GM10266 (cell line): ENCODE measurements at regions not wholly inside any gene's neighbourhood (a gene's known extent, or its start where the extent isn't known, plus 50 kb on each side); places are given as distances from the start of the nearest gene placed in this dataset.
"Not testable (repeated sequence)": the region's sequence is repeated elsewhere in the genome, so short reads cannot be mapped to it uniquely, and the experiment has no call there.

Source experiments
- DNase-seq: peaks from one replicate; pipeline ENCODE4 v3.0.0; 2012; ENCODE audit errors: extremely low spot score
- TF ChIP-seq, protein P1 (sequence below): IDR thresholded peaks from 2 replicates; pipeline ENCODE4 v1.5.1; 2012; ENCODE audit warnings: mild to moderate bottlenecking, low read depth; ENCODE audit not compliant: control insufficient read depth, insufficient read depth; ENCODE audit errors: missing control alignments

GRCh38 chr11:91066456-91067047 lies 843.7 kb upstream of the CHORDC1 start:
- DNase-seq: no peak
- TF ChIP-seq, protein P1, sequence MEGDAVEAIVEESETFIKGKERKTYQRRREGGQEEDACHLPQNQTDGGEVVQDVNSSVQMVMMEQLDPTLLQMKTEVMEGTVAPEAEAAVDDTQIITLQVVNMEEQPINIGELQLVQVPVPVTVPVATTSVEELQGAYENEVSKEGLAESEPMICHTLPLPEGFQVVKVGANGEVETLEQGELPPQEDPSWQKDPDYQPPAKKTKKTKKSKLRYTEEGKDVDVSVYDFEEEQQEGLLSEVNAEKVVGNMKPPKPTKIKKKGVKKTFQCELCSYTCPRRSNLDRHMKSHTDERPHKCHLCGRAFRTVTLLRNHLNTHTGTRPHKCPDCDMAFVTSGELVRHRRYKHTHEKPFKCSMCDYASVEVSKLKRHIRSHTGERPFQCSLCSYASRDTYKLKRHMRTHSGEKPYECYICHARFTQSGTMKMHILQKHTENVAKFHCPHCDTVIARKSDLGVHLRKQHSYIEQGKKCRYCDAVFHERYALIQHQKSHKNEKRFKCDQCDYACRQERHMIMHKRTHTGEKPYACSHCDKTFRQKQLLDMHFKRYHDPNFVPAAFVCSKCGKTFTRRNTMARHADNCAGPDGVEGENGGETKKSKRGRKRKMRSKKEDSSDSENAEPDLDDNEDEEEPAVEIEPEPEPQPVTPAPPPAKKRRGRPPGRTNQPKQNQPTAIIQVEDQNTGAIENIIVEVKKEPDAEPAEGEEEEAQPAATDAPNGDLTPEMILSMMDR: no peak

DNA sequence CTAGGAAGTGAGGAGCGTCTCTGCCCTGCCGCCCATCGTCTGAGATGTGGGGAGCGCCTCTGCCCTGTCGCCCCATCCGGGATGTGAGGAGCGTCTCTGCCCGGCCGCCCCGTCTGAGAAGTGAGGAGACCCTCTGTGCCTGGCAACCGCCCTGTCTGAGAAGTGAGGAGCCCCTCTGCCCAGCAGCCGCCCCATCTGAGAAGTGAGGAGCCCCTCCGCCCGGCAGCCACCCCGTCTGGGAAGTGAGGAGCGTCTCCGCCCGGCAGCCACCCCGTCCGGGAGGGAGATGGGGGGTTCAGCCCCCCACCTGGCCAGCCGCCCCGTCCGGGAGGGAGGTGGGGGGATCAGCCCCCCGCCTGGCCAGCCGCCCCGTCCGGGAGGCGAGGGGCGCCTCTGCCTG lies 840.5 kb upstream of the CHORDC1 start:
- DNase-seq: not testable (repeated sequence)

DNA sequence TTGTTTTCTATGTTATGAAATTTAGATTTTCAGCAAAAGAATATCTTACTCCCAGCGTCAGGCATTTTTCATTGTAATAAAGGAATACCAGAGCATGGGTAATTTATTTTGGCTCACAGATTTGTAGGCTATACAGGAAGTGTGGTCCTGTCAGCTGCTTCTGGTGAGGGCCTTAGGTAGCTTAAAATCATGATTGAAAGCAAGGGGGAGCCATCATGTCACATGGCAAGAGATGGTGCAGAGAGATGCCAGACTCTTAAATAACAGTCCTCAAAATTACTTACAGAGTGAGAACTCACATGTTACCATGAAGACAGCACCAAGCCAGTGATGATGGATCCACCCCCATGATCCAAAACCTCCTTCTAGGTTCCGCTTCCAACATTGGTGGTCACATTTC lies 825.0 kb upstream of the CHORDC1 start:
- TF ChIP-seq, protein P1: no peak
- DNase-seq: no peak

DNA sequence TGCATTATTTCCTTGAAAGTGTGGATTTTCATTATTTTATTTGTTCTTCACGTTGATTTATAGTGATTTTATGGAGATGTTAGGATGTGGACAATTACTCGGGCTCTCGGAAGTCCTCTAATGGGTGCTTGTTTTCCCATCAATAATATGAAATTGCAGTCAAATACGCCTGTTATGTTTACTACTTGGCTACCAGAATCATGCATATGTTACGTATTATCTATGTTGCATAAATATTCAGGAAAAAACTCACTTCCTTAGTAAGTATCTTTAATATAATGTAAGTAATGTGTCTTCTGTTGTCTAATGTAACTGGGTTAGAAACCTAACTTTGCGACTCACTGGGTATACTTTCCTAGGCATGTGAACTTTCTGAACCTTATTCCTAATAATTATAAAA lies 823.4 kb upstream of the CHORDC1 start:
- TF ChIP-seq, protein P1: no peak
- no peak for DNase-seq

GRCh38 chr11:91041626-91042025 lies 818.8 kb upstream of the CHORDC1 start:
- DNase-seq: no peak
- TF ChIP-seq, protein P1: no peak

- DNase-seq: no peak
- TF ChIP-seq, protein P1: no peak
Observed at GRCh38 chr11:91023731-91024130, 800.9 kb upstream of the CHORDC1 start.

GRCh38 chr11:91011503-91011902 lies 788.7 kb upstream of the CHORDC1 start:
- no peak for DNase-seq
- TF ChIP-seq, protein P1: no peak

DNA sequence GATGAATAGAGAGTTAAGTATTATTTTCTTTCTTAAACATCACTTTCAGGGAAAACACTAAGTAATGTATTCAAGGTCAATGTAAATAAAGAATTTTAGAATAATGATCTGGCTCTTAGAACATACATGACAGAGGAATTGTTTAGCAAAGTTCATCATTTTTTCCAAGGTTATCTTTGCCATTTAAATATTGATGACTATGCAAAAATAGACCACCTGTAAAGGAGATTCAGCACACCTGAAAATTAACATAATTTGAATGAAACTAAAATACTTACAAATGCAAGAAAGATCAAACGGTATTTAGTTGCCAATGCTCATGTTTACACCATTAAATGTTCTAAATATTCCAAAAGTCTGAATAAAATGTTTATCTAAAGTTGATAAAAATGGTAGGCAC lies 782.6 kb upstream of the CHORDC1 start:
- TF ChIP-seq, protein P1: no peak
- no peak for DNase-seq
